ENCODE measurements at regions not wholly inside any gene's neighbourhood (a gene's known extent, or its start where the extent isn't known, plus 50 kb on each side); places are given as distances from the start of the nearest gene placed in this dataset.
"Not testable (repeated sequence)": the region's sequence is repeated elsewhere in the genome, so short reads cannot be mapped to it uniquely, and the experiment has no call there.

DNA sequence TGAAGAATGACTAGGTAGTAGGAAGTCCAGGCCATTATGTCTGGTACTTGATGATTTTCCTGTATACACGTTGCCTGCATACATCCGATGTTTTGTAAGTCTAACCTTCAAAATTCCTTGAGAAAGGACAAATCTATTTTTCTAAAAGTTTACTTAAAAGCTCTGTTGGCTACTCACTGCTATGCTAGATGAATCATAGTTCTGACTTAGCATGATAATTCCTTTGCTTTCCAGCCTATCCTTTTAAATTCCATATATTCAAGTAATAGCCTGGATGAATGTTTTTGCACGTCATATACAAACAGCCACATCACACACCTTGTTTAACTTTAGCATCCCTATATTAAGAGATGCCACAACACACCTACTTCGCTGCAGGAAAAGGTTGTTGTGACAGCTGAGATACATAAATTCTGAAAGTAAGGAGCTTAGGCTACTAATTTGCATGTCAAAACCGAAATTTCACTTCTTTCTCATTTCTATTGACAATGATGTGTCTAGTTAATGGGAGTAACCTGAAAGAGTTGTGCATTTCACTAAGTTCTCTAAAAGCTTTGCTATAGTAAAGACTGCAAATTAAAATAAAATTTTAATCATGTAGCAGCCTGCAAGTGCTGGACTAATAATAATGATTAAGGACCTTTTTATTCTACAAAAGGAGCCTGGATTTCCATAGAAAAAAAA lies 1116.4 kb downstream of the JRKL start:
- no peak for DNase-seq (ENCODE audit: low read depth)

DNA sequence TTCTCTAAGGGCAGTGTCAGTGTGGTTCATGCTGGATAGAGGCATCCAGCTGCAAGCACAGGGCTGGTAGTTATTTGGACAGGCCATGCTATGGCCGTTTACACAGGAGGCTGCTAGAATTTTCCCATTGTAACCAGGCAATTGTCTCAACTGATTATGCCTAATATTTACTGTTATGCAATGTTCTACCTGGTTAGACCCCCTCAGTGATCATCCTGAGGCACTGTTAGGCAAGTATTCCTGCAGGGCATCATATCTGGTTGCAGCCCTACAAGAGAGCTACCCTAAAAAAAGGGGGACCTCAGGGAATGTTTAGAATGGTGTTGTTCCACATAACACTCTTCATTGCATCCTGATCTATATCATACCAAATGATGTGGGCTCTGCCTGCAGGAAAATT lies 1124.6 kb downstream of the JRKL start:
- DNase-seq (ENCODE audit: low read depth): no peak

DNA sequence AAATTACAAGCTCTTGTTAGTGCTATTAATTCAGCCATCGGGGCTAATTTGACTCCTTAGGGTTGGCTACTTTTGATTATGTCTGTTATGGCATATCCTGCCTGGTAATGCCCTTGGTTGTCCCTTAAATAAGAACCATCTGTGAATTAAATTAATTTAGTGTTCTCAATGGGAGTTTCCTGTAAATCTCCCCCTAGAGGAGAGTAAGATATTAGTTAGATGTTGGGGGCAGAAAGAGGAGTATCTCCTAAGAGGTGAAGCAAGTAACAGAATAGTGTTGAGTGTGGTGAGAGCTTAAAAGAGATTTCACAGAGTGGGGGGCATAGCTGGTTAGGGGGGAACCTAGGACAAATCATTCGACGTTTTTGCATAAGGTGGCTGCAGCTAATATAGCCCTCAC lies 1126.9 kb downstream of the JRKL start:
- no peak for DNase-seq (ENCODE audit: low read depth)

DNA sequence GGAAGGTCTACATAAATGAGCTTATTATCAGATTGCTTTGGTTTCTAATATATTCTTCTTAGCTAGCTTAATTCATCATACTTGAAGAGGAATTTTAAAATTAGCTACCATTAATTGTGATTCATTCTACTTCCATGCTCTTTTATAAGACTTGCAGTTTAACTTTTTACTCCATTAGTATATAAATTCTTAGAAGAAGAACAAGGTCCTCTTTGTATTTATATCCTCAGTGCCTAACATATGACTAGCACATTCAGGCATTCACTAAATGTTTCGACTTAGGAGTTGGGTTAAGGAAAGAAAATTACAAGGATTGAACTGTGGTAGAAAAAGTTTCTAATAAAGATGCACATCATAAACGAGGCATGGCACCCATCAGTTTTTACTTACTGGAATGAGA lies 1135.5 kb downstream of the JRKL start:
- DNase-seq (ENCODE audit: low read depth): no peak

DNA sequence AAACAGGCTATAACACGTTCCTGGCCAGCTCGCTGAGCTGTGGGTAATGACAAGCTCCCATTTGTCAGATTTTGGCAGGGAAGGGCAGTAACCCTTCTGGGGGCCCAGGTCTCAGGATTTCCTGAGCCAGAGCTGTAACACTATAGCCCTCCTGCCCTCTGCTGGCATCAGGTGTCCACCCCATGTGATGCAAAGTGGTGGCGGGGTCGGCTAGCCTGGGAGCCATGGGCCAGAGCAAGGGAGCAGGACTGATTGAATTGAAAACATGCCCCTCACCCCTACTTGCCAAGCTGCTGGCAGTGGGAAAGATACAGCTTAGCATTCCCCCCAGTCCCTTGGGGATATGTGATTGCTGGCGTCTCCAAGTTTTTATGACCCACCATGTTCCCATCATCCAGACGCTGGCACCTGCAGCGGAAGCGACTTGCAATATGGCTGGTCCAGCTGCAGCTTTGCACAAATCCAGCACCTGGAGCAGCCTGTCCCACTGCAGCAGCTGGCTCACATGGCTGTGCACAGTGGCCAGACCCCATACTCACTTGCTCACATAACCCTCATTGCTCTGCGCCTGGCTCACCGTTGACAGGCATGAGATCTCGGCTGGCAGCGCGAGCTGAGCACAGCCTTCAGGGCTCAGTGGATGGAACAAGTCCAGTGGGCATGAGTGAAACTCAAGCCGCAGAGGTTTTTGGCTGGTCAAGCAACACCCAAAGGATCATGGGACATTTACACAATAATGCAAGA lies 1147.8 kb downstream of the JRKL start:
- no peak for DNase-seq (ENCODE audit: low read depth)

DNA sequence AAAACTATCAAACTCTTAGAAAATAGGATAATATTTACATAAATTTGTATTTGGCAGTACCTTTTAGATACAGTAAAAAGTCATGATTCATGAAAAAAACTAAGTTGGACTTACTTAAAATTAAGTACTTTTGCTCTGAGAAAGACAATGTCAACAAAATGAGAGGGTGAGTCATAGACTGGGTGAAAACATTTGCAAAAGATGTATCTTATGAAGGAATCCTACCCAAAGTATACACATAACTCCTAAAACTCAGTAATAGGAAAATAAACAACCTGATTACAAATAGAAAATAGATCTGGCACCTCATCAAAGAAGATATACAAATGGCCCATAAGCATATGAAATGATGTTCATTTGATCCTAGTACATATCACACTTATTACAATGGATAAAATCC lies 1154.6 kb downstream of the JRKL start:
- DNase-seq (ENCODE audit: low read depth): no peak

DNA sequence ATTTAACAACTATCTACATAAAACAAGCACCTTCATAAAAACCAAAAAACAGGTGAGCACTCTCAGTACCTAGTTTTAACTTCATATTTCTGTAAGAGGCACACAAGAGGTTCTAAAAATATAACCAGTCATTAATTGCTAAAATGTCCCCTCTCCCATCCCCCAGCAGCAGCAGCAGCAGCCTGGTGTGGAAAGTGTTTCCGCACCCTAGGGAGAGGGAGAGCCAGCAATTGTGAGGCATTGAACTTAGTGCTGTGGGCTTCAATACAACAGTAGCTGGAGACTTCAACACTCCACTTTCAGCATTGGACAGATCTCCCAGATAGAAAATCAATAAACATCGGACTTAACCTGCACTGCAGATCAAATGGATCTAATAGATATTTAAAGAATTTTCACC lies 1158.5 kb downstream of the JRKL start:
- DNase-seq (ENCODE audit: low read depth): no peak

DNA sequence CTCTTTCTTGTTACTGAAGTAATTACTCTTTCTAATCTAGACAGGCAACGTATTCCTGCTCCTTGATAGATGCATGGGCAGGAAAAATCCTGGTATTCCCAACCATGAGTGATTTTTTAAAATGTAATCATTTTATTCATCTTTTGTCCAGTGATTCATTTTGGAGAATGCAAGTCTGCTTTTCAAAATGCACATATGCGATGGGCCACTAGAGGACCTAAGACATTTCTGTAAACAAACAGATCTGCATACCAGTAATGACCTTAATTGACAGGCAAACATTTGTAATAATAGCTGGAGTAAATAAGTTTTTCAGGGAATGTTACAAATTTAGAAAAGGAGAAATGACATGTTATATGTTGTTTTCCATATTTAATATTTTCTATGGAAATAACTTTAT lies 1167.6 kb downstream of the JRKL start:
- DNase-seq (ENCODE audit: low read depth): no peak

DNA sequence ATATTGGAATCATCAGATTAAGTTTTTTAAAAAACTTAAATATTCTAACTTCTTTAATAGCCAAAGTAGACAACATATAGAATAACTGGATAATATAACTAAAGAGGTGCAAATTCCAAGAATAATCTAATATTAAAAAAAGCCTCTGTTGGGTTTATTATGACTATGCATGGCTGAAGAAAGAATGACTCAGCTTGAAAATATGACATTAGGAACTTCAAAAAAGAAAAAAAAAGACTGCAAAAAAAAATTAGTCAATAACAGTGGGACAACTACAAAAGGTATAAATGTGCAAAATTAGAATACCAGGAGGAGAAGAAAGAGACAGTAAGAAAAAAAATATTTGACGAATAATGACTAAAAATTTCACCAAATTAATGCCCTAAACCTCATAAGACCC lies 1178.0 kb downstream of the JRKL start:
- no peak for DNase-seq (ENCODE audit: low read depth)

DNA sequence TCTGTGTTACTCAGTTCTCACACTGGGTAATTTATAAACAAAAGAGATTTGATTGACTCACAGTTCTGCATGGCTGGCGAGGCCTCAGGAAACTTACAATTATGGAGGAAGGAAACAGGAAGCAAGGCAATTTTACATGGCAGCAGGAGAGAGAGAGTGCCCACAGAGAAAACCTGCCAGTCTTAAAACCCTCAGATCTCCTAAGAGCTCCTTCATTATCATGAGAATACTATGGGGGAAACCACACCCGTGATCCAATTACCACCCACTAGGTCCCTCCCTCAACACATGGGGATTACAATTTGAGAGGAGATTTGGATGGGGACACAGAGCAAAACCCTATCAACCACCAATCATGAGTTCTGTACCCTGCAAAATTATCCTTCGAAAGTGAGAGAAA lies 1180.8 kb downstream of the JRKL start:
- no peak for DNase-seq (ENCODE audit: low read depth)

DNA sequence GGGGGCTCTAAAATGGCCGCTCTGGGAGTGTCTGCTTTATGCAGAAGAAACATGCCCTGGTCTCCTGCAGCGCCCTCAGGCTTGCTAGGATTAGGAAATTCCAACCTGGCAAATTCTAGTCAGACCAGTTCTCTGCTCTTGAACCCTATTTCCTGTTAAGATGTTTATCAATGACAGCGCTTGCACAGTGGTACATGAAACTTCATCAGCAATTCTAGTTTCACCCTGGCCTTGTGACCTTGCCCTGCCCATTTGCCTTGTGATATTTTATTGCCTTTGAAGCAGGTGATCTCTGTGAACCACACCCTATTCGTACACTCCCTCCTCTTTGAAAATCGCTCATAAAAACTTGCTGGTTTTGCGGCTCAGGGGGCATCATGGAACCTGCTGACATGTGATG lies 1184.0 kb downstream of the JRKL start:
- not testable (repeated sequence) for DNase-seq (ENCODE audit: low read depth)

DNA sequence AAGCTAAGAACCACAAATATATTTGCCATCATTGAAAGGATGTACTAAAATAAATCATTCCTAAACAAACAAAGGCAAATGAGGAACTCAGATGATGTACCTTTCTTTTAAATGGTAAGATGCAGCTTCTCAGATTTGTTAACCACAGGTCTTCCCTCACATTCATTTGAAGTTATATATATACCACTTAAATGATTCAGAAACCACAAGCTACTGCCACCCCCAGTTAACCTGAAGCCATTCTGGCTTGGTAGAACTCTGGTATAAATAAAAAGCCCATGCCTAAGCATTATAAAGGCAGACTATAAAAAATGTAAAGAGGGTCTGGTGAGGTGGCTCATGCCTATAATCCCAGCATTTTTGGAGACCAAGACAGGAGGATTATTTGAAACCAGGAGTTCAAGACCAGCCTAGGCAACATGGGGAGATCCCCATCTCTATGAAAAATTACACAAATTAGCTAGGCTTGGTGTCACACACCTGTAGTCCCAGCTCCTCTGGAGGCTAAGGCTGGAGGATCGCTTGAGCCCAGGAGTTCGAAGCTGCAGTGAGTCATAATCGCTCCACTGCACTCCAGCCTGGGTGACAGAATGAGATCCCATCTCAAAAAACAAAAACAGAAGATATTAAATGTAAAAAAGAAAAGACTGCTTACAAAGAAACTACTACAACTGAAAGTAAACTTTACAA lies 1185.3 kb downstream of the JRKL start:
- DNase-seq (ENCODE audit: low read depth): no peak

DNA sequence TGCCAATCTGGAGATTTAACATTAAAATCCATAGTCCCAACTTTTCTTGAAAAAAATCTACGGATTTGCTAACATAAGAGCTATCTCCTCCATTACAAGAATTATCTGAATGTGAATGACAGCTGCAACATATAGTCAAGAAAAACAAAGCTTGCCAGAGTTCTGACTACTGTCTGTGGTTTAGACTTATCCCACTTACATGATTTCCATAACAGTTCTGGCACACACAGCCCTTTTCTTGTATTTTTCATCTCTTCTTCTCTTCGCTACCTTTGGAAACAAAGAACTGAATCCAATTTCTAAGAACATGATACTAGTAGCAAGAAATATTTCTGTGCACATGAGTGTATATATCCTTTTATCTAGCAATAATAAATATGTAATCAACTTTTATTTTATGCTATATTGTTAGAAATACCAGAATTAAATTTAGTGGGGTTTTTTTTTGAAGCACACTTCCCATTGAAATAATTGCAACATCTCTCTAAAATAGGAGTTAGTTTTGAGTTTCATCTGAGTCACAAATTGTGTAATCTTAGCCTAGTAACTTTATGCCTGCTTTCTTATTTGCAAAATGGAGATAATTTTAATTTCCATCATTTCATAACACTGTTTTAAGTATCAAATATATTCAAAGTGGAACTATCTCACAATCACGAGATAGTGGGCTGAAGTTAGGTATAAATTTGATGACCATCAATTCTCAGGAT lies 1217.6 kb downstream of the JRKL start:
- no peak for DNase-seq (ENCODE audit: low read depth)

DNA sequence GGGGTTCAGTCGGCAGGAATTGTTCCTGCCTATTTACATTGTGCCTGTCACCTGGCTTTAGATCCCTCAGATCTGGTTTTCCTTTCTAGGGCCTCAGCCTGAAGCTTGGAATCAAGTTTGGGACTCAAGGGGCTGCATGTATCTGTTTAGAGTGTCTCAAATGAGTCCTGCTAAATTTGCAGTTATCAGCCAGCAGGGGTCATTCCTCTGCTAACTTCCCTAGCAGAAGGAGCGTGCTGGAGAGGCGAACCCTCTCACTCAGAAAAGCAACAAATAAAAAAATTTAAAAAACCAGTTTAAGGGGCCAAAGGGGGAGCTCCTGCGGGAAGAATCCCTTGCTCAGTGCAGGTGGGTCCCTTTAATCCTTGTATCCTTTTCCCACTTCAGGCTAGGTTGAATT lies 1220.2 kb downstream of the JRKL start:
- DNase-seq (ENCODE audit: low read depth): no peak

DNA sequence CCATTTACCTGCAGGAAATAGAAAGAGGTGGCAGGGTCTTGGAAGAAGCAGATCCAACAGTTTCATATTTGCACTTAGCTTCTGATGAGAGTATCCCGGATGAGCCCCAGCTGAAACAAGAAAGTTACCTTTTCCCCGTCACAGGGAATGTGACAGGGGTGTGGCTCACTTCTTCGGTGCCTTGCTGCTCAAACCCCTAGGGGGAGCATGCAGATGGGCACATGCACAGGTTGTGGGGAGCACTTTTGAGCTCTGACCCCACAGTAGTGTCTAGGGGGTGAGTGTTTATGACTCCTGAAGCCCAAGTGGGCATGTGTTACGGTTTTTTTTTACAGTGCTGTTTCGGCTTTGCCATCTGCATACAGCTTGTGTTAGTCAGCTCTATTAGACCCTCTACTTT lies 1221.0 kb downstream of the JRKL start:
- no peak for DNase-seq (ENCODE audit: low read depth)

DNA sequence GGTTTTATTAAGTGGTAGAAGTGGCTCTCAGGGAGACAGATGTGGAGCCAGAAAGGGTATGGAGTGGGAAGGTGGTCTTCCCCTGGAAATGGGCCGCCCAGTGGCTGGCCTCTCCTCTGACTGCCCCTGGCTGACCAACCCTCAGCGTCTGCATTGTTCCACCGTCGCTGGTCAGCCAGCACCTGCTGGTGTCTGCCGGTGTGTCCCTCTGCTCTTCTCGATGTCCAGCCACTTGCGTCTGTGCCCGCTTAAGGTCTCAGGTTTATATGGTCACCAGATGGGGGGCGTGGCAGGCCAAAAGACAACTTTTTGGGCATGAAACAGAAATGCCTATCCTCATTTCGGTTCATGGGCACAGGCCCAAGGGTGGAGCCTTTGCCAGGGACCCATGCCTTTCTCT lies 1221.5 kb downstream of the JRKL start:
- DNase-seq (ENCODE audit: low read depth): no peak

DNA sequence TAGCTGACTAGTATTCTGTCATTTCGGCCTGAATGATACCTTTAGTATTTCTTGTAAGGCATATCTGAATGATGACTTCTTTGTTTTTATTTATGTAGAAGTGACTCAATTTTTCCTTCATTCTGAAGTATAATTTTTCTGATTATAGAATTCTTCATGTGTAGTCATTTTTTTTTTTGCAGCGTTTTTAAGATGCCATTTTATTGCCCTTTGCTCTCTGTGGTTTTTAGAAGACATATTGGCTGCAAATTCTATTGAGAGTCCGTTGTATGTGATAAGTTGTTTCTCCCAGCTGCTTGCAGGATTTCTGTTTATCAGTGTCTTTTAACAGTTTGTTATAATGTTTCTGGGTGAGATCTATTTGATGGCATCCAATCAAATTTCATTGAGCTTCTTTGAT lies 1224.8 kb downstream of the JRKL start:
- DNase-seq (ENCODE audit: low read depth): no peak

DNA sequence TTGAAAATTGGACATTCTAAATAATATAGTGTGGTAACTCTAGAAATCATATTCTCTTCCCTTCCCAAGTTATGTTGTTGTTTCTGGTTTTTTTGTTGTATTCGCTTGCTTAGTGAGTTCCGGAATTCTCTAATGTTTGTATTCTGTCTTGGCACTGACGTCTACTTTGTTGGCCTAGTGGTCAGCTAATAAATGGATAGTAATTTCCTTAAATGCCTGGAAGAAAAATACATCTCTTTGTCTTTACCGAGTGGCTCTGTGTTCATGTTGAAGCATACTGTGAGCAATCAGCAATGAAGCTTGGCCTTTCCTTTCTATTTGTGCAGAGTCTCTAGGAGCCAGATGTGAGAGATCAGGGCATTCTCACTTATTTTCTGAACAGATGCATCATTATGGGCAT lies 1225.7 kb downstream of the JRKL start:
- DNase-seq (ENCODE audit: low read depth): no peak

DNA sequence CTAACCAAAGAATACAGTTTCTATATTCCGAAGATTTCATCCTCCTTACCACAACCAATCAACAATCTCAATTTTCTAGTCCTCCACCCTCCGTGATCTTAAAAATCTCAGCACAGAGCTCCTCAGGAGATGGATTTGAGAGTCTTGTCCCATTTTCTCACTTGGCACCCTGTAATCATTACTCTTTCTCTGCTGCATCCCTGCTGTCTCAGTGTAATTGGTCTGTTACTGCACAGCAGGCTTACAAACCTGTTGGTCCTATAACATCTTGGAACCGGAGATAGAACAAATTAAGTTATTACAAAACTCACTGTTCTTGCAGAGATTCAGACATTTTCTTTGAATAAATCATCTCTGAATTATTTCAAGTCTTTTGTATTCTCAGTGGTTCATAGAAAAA lies 1227.2 kb downstream of the JRKL start:
- DNase-seq (ENCODE audit: low read depth): no peak

DNA sequence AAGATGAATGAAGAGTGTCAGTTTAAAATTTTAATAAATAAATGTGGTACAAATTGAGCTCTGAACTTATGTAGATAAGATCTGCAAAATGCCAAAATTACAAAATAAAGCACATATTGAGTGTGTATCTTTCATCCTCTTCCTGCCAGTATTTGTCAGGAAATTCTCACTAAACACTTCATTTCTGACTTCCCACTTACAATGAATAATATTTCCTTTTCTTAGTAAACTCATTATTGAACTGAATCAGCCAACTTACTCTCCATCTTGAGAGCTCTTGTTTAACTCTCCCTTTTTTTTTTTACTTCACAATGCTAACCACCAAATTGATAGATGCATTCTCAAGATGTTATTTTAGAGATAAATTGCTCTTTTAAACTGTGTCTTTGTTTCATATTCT lies 1230.2 kb downstream of the JRKL start:
- no peak for DNase-seq (ENCODE audit: low read depth)

DNA sequence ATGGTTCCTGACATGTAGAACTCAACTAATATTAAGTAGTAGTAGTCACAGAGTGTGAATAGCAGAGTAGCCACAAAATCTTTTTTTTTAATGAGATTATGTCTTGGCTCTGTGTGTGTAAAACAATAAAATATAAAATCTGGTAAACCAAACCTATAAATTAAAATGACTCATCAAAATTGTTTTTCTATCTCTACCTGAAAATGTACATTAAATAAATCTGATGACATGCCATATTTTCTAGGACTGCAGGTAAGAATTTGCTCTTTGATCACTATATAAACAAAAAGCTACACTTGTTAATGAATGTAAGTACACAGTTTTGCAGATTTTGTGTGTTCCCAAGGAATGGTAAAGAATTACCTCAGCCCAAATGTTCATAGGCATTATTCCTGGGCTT lies 1231.5 kb downstream of the JRKL start:
- DNase-seq (ENCODE audit: low read depth): no peak

DNA sequence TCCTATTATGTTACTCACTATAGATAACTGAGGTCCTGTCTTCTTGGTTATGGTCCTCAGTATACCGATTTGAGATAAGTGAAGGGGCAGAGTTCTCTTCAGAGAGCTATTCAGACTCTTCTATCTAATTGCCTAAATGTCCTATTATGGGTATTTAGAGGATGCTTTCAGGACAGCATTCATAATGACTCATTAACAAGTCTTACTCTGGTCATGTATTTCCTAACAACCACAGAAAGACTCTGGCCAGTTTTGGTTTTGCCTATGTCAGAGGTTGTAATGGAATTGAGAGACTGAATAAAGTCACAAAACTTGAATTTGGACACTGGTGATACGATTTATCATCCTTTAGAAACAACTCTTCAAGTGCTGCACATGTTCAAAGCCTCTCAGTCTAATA lies 1233.0 kb downstream of the JRKL start:
- no peak for DNase-seq (ENCODE audit: low read depth)

All from myocyte (in vitro differentiated cells).